Amniotic epithelial cell (primary cell): ENCODE measurements at regions not wholly inside any gene's neighbourhood (a gene's known extent, or its start where the extent isn't known, plus 50 kb on each side); places are given as distances from the start of the nearest gene placed in this dataset.
"Not testable (repeated sequence)": the region's sequence is repeated elsewhere in the genome, so short reads cannot be mapped to it uniquely, and the experiment has no call there.

ENCODE experiments used
- DNase-seq: peaks from one replicate; pipeline ENCODE4 v3.0.0-alpha.2; 2010; ENCODE audit warnings: low read depth

DNA sequence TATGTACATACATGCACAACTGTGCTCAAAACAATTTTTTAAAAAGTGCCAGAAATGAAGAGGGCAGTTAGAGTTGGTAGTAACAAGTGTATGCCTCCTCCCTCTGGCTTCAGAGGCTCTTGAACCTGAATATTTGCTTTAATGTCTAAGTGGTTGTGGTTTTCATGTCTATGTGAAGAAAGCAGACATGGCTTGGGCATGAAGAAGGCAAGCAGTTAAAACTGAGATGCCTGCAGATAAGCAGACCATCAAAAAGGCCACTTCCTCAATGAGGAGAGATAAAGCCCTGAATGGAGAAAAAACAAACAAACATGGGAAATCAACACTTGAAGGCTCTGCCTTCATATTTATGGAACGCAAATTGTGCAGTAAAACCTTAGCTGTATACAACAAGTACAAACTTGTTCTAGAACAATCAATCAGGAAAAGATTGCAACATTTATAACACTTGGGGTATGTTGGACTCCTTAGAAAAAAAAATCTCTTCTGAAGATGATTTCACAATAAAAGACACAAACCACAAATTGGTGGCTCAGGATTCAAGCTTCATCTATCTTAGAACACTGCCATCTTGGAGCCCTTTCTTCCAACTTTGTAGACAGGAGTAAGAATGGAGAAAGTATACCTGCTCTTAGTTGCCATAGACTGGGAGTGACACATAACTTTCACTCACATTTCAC, 52.7 kb upstream of the PLA2G4A start:
- DNase-seq, result peak; percentile 70

DNA sequence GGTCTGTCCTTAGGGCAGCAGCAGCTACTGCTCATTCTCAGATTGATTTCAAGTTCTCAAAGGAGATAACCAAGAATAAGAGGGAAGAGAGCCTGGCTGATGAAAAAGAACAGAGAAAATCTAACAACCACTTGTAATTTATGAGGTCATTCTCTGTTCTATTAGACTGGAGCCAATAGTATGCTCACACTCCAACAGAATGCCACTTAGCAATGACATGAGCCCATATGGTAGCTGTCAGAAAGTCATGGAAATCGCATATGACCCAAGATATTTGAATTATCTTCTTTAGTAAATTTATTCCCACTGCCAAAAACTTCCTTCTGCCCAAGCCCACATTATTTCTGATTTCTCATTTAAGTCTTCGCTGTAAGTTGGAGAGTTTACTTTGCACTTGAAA, 53.7 kb upstream of the PLA2G4A start:
- DNase-seq, result no peak

DNA sequence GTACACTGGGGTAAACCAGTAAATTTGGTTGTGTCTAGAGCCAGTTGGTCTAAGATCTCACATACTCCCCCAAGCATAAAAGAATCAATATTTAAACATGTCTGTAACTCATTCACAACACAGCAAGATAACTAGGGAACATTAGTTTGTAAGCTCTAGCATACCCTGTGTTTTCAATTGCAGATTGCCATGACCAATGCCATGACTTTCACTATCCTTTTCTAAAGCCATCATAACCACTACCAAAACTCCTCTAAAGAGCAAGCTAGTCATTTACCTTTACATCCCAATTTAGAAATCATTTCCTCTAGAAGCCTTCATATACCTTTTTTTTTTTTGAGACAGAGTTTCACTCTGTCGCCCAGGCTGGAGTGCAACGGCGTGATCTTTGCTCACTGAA, 56.5 kb upstream of the PLA2G4A start:
- DNase-seq, result no peak

DNA sequence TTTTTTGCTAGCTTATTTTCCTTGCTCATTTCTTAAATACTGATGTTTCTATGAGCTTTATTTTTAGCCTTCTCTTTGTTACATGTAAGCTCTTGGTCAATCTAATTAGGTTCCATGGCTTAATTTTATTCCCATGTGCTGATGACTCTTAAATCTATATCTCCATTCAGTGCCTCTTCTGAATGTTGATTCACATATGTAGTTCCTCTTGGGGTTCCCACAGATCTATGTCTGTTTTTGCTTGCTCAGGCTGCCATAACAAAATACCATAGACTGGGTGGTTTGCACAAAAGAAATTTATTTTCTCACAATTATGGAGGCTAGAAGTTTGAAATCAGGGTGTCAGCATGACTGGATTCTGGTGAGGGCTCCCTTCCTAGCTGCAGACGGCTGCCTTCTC, 58.3 kb upstream of the PLA2G4A start:
- DNase-seq, result no peak

DNA sequence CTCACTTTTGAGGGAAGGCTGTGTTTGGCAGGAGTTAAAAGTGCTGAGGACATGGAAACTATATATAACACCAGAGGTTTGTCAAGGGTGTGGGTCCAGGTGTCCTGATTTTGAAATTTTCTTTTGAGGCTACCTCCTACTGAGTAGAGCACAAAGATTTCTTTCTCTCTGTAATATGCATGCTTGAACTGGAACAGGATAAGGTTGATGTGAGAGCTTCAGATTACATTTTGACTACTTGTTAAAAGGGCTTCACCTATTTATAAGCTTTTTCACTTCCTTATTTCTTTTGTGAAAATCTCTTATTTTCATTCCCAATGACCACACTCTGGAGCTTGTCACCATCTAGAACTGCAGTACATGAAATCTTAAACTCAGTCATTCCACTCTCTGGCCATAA, 59.8 kb upstream of the PLA2G4A start:
- no peak for DNase-seq

DNA sequence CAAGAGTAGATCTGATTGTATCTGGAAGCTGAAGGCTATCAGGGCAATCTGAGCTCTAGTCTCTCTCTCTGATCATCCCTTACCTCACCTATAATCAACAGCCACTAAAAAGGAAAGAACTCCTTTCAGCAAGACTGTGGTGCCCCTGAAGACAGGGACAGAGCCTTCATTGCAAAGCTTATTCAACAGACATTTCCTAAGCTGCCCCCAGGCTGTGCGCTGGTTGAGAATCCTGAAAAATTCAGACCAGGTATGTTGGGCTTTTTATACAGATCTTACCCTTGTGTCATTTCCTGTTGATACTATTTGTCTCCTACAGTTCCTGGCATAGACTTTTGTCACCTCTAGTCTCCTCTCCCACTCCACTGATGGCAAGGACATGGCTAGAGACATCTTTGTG, 63.3 kb upstream of the PLA2G4A start:
- no peak for DNase-seq

DNA sequence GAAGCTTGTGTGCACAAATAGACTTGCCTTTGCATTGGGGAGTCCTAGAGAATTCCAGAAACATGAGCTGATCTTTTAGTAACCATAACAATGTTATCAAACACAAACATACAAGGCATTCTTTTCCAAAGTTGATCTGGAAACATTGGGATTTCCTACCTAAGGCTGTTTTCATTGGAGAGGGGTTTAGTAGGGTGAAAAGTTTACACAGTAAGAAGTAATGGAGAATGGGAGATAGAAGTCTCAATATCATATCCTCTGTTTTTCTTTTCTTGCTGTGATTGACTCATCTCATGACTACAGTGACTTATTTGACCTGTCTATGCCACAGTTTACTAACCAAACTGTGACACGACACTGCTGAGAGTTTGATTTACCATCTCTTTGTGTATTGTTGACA, 65.6 kb upstream of the PLA2G4A start:
- peak; percentile 53 for DNase-seq

DNA sequence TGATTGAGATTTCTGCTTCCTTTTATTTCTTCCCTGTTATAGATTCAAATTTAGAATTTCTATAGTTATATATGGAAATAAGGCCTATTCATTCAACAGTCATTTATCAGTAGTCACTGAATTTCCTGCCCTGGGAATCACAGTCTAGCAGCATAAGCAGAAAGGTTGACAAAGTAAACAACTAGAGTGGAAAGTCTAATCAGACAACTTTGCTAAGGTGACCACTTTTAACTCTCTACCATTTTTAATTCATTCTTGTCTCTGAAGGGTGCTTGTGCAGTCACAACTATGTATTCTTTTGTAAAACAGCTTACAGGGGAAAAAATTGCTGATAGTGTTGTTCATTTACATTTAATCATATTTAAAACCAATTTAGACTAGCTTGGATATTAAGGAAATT, 66.1 kb upstream of the PLA2G4A start:
- no peak for DNase-seq

DNA sequence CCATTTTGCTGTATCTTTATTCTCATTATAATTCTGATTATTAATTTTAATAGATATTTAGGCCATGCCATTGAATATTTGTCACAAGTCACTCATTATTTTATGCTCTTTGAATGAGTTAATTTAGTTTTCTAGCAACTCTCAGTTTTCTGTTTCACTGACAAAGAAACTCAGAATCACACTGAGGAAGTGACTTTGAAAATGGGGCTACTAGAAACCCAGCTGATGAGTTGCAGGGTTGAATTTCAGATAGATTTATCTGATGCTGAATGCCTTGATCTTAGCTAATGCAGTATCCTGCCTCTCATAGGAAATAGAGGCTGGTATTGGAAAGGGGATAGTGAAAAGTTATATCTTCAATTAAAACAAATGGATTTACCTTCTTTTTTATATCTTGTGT, 67.4 kb upstream of the PLA2G4A start:
- DNase-seq, result no peak

DNA sequence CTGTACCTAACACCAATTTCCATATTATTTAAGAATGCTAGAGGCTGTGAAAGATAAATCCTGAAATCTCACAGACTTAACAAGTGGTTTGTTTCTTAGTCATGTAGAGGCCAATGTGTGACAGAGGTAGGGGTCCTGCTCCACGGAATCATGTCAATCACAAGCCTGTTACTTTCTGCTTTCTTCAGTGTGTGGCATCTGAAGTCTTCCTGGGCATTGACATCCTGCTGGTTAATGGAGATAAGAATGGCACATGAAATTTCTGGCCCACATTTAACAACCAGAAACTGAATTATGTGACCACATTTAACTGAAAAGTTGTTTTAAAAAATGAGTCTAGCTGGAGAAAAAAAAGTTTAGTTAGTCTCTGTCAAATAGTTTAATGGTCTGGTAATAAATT, 68.3 kb upstream of the PLA2G4A start:
- DNase-seq, result no peak

DNA sequence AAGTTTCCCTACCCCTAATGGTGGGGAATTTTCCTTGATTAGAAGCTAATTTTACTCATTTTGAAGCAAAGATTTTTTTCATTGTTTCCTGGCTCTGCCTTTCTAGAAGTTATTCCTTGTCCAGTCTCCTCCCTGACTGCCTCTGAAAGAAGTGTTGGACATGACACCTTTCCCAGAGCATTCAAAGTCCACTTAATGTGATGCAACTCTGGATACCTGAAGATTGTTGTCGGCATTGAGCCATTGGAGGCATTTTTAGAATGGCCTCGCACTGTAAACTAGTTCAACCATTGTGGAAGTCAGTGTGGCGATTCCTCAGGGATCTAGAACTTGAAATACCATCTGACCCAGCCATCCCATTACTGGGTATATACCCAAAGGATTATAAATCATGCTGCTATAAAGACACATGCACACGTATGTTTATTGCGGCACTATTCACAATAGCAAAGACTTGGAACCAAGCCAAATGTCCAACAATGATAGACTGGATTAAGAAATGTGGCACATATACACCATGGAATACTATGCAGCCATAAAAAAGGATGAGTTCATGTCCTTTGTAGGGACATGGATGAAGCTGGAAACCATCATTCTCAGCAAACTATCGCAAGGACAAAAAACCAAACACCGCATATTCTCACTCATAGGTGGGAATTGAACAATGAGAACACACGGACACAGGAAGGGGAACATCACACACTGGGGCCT, 69.7 kb upstream of the PLA2G4A start:
- not testable (repeated sequence) for DNase-seq

DNA sequence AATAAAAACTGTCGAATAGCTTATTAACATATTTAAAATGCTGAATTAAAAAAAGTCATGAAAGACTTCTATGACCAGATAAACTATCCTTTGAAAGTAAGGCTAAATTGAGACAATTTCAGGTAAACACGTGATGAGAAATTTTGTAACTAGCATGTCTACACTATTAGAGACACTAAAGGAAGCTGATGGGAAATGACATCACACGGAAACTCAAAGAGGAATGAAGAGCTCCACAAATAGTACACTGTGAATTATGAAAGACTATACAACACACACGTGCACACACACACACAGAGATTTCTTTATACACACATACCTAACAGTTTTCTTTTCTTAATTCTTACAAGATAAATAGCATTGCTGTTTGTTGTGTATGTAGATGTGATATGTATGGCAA, 70.9 kb upstream of the PLA2G4A start:
- DNase-seq, result no peak

DNA sequence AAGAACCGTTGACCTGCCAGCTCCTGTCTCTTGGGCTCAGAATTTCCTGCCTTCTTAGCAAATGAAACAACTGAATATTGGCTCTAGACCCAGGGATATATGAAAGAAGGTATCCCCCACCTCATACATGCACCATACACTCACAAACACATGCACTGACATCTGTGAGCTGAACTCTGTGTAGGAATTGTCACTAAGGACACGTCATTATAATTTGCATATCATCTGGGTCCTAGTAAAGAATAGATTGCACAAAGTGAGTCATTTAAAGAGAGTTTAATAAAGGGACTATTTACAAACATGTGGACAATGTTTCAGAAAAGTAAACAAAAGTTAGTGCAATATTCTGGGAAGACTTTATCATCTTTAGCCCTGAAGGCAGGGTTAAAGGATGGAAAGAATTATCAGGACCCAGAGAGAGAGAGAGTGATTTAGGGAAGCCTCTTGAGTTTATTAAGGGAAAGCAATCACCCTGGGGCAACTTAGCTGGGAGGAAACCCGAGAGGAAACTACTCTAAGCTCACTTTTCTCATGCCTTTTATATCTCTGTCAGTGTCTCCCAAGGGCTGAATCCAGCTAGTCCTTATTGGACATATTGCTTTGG, 74.1 kb upstream of the PLA2G4A start:
- no peak for DNase-seq

DNA sequence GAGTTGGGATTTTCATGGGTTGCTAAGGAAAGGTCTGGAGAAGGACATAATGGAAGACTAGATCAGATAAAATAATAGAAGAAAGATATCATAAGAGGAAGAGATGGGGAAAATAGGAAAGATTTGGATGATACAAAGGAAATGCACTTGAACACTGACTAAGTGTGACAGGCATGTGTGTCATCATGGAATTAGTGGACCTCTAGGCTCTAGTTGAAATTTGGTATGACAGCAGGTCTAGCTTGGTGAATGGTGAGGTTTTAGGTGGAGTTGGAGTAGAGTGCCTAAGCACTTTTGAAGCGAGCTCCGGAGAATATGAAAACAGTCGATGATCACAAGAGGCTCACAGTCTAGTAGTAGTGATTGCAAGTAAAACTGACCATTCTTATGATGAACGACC, 73.0 kb upstream of the PTGS2 start:
- no peak for DNase-seq

DNA sequence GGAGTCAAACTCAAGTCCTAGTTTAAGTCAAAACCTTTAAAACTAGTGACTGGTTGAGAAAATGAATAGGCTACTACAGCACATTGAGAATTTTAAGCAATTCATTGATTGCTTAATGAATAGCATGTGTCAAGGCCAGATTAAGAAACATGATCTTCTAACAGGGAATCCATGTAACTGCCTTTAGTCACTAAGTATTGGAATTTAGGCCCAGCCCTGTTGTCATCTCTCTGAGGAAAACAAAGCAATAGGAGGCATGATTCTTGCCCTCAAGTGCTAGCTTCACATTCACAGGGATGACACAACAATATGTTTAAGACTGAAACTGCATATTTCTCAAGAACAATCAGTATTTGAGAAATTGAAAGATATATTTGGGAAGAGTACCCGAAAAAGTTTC, 70.0 kb upstream of the PTGS2 start:
- peak; percentile 22 for DNase-seq

DNA sequence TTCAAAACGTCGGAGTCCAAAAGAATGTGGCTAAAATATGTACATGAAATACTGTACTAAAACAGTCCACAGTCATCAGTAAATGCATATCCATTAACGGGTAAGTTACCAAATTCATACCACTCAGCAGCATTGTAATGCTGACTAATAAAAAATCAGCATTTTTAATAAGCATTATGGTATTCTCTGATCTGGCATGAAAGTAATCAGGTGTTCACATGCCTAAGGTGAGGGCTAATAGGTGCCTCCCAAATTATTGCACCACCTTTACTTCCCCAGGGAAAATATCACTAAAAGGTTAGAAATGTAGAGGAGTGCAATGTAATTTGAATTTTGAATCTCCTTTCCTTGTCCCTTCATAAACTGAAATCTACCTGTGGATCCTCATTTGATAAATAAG, 69.6 kb upstream of the PTGS2 start:
- DNase-seq, result no peak

DNA sequence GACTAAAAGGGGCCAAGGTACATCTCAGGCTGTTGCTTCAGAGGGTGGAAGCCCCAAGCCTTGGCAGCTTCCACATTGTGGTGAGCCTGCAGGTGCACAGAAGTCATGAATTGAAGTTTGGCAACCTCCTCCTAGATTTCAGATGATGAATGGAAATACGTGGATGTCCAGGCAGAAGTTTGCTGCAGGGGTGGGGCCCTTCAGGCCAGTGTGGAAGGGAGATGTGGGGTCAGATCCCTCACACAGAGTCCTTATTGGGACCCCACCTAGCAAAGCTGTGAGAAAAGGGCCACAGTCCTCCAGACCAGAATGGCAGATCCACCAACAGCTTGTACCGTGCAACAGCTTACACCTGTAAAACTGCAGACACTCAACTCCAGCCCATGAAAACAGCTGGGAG, 67.4 kb upstream of the PTGS2 start:
- no peak for DNase-seq

DNA sequence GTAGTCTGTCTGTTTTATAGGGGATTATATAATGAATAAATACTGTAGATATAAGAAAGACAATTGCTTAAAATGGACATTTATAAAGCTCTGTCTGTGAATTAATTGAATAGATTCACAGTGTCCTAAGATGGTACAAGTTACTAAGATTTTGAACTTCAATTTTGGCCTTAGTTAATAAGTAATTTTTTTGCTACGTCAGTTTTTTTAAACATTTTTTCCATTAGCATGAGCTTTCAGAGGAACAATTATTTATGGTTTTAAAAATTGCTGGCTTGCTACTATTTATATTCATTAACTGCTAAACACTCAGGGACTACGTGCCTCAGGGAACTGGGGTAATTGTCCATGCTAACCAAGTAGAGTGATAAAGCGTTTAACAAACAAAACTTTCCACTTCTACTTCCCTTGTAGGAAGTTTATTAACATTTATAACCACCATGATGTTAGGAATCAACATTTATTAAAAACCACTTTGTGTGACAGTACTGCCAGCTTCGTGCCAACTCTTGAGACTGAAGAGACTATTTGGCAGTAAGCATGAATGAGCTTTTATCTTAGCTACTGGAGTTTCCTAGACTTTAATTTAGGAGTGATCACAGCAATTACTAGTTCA, 65.4 kb upstream of the PTGS2 start:
- no peak for DNase-seq

DNA sequence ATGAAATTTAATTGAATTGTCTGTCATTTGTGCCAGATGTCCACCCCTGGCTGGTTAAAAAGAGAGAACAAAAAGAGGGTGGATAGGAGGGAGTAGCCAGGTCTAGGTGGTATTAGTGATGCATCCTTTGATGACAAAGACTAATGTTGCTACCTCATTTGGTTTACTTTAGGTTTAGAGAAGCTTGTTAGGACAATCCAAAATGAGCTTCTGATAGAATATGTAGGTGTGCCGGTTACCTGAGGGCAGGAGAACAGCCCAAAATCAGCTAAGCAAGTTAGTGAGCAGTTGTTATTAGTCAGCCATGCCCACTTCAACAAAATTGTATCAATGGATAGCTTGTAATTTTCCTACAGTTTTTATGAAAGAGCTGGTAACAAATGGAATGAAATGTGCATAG, 61.4 kb upstream of the PTGS2 start:
- no peak for DNase-seq

DNA sequence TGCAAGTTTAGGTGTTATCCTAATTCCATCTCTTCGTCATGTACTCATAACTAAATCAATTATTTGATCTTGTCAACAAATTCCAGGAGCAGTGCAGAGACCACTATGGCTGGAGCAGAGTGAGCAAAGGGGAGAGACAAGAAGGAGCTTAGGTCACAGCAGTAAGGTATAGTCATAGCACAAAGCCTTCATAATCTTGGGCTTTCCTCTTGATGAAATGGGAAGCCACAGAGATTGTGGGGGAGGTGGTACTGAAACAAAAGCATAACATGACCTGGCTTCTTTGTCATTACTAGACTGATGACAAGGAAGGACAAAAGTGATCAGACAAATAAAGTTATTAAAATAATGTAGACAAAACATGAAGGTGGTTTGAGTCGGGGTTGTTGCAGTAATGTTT, 60.1 kb upstream of the PTGS2 start:
- no peak for DNase-seq

DNA sequence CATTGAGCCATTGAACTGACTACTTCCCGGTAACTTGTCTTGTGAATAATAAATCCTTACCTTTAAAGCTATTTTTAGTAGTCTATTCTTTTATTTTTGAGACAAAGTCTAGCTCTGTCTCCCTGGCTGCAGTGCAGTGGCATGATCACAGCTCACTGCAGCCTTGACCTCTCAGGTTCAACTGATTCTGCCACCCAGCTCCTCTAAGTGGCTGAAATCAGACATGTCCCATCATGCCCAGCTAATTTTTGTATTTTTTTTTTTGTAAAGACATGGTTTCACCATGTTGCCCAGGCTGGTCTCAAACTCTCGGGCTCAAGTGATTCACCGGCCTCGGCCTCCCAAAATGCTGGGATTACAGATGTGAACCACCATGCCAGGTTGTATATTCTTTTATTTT, 59.3 kb upstream of the PTGS2 start:
- no peak for DNase-seq

DNA sequence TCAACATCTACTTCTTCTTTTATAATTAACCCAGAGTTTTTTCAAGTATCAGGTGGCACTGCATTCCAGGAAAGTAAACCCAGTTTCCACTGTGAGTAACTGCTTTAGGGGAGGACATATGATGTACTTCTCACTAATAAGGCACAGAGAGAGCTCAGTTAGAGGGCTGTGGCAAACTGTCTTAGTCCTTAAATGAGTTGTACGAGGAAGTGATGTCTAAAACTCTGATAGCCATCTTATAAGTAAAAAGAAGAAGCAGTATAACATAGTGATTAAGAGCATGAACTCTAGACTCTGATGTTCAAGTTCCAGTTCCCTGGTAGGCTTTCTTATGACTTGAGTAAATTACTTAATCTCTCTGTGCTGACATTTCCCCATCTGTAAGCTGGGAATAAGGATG, 58.7 kb upstream of the PTGS2 start:
- DNase-seq, result no peak

DNA sequence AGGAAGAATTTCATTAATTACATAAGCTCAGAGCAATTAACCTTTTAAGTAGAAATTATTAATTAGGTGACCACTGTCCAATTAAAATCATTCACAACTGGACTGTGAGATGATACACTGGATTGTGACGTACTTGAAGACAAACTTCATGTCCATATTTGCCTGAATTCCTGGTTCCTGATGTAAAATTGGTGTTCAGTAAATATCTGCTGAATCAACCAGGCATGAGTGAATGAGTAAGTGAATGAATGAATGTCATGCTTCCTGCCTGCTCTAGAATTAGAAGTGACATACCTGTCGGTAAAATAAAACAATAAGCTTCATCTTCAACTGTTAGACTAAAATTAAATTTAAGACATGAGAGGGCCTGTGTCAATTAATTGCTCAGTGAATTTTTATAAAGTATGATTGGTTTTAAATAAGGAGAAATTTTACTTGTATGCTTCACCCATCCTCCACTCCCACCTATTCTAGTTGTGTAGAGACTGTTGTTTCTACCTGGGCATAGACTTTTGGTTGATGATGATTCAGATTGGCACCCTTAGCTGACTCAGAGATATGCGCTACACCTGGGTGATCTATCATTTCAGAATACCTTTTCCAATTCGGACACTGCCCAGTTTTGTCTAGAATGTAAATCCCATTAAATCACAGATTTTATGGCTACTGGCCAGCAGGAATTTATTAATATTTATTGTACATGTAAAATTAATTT, 56.9 kb upstream of the PTGS2 start:
- no peak for DNase-seq
